GM23338 (cell line): ENCODE measurements at regions not wholly inside any gene's neighbourhood (a gene's known extent, or its start where the extent isn't known, plus 50 kb on each side); places are given as distances from the start of the nearest gene placed in this dataset.

Experiments
- ATAC-seq: fragments of 200-7000 bp; cut with Tn5 transposase; 3 replicates; pipeline ENCODE4 v1.9.1; 2020
- DNase-seq: peaks from one replicate; pipeline ENCODE4 v3.0.0-alpha.2; 2015; ENCODE audit warnings: low spot score
- H2AFZ ChIP-seq: fragments of 200-600 bp; sonication (generic); 2 replicates; pipeline ENCODE4 v1.8.0; 2016; ENCODE audit warnings: antibody characterized with exemption, mild to moderate bottlenecking, moderate library complexity
- H3F3A ChIP-seq: fragments of 200-600 bp; sonication (generic); replicated peaks from 2 replicates; pipeline ENCODE4 v1.8.0; 2017; ENCODE audit warnings: antibody characterized with exemption, mixed run types, low read depth
- H3K27ac ChIP-seq: fragments of 200-600 bp; sonication (generic); 2 replicates; pipeline ENCODE4 v1.6.1; 2016; ENCODE audit warnings: low read depth
- H3K27me3 ChIP-seq: fragments of 200-600 bp; sonication (generic); 2 replicates; pipeline ENCODE4 v1.8.0; 2016; ENCODE audit warnings: mild to moderate bottlenecking, mixed run types, moderate library complexity; ENCODE audit not compliant: insufficient read depth
- H3K36me3 ChIP-seq: fragments of 200-600 bp; sonication (generic); 2 replicates; pipeline ENCODE4 v1.8.0; 2016; ENCODE audit warnings: mild to moderate bottlenecking; ENCODE audit not compliant: insufficient read depth
- H3K4me1 ChIP-seq: fragments of 200-600 bp; sonication (generic); 2 replicates; pipeline ENCODE4 v1.8.0; 2016; ENCODE audit warnings: mild to moderate bottlenecking, moderate library complexity; ENCODE audit not compliant: insufficient read depth
- H3K4me2 ChIP-seq: fragments of 200-600 bp; sonication (generic); 2 replicates; pipeline ENCODE4 v1.7.1; 2017; ENCODE audit warnings: mixed run types
- H3K4me3 ChIP-seq: fragments of 200-600 bp; sonication (generic); 2 replicates; pipeline ENCODE4 v1.6.1; 2016; ENCODE audit warnings: mixed run types
- H3K79me2 ChIP-seq: fragments of 200-600 bp; sonication (generic); replicated peaks from 2 replicates; pipeline ENCODE4 v1.8.0; 2017; ENCODE audit warnings: mild to moderate bottlenecking; ENCODE audit not compliant: insufficient read depth
- H3K9me2 ChIP-seq: fragments of 200-600 bp; sonication (generic); 2 replicates; pipeline ENCODE4 v1.8.0; 2017; ENCODE audit not compliant: insufficient read depth
- H4K20me1 ChIP-seq: fragments of 200-600 bp; sonication (generic); replicated peaks from 2 replicates; pipeline ENCODE4 v1.8.0; 2017; ENCODE audit warnings: mild to moderate bottlenecking; ENCODE audit not compliant: insufficient read depth
- H3K27ac Mint-ChIP-seq: 2 replicates; pipeline ENCODE4 v1.8.0; 2020; ENCODE audit warnings: inconsistent platforms, mild to moderate bottlenecking, moderate library complexity, mixed read lengths
- H3K27me3 Mint-ChIP-seq: 3 replicates; pipeline ENCODE4 v1.8.0; 2022; ENCODE audit warnings: low read depth, mild to moderate bottlenecking, moderate library complexity, mixed read lengths, inconsistent platforms; ENCODE audit not compliant: insufficient read depth, poor library complexity
- H3K36me3 Mint-ChIP-seq: 3 replicates; pipeline ENCODE4 v1.8.0; 2021; ENCODE audit warnings: low read depth, mild to moderate bottlenecking, inconsistent platforms, moderate library complexity, mixed read lengths
- H3K4me1 Mint-ChIP-seq: 3 replicates; pipeline ENCODE4 v1.8.0; 2020; ENCODE audit warnings: mild to moderate bottlenecking, inconsistent platforms, mixed read lengths
- H3K4me3 Mint-ChIP-seq: 3 replicates; pipeline ENCODE4 v1.8.0; 2021; ENCODE audit warnings: moderate library complexity, mild to moderate bottlenecking, inconsistent platforms, mixed read lengths
- H3K9me3 Mint-ChIP-seq: 3 replicates; pipeline ENCODE4 v1.8.0; 2020; ENCODE audit warnings: moderate library complexity, mild to moderate bottlenecking, inconsistent platforms, mixed read lengths
- CTCF ChIP-seq, 2 experiments: fragments of 200-600 bp in 1 of 2; sonication (generic) in 1 of 2; conservative IDR thresholded peaks; 2 replicates each; pipeline versions ENCODE4 v1.5.1 to v1.6.1; 2016 to 2017; ENCODE audit warnings: antibody characterized with exemption in 2 of 2, low read depth in 2 of 2, mild to moderate bottlenecking in 2 of 2, moderate library complexity in 1 of 2
- EZH2phosphoT487 ChIP-seq: fragments of 200-600 bp; sonication (generic); IDR thresholded peaks from one replicate; pipeline ENCODE4 v1.8.1; 2018; ENCODE audit warnings: antibody characterized with exemption; ENCODE audit not compliant: unreplicated experiment
- JUNB ChIP-seq: IDR thresholded peaks from one replicate; pipeline ENCODE4 v1.6.1; 2016; ENCODE audit warnings: antibody characterized with exemption; ENCODE audit not compliant: unreplicated experiment
- NANOG ChIP-seq: IDR thresholded peaks from 2 replicates; pipeline ENCODE4 v1.6.1; 2016; ENCODE audit warnings: antibody characterized with exemption, borderline replicate concordance
- POLR2AphosphoS5 ChIP-seq: IDR thresholded peaks from 2 replicates; pipeline ENCODE4 v1.6.1; 2016; ENCODE audit warnings: antibody characterized with exemption, low read depth
- REST ChIP-seq: IDR thresholded peaks from one replicate; pipeline ENCODE4 v1.6.1; 2018; ENCODE audit warnings: antibody characterized with exemption; ENCODE audit not compliant: unreplicated experiment
- STAT1 ChIP-seq: IDR thresholded peaks from one replicate; pipeline ENCODE4 v1.6.1; 2016; ENCODE audit warnings: antibody characterized with exemption; ENCODE audit not compliant: unreplicated experiment
- ZNF114 ChIP-seq: fragments of 250-450 bp; sonication (Bioruptor Pico); IDR thresholded peaks from 2 replicates; pipeline ENCODE4 v1.5.0; 2020; ENCODE audit warnings: mild to moderate bottlenecking, moderate library complexity
- ZNF331 ChIP-seq: fragments of 250-450 bp; sonication (Bioruptor Pico); IDR thresholded peaks from 2 replicates; pipeline ENCODE4 v1.5.0; 2020; ENCODE audit warnings: low read depth, mild to moderate bottlenecking, moderate library complexity
- TF ChIP-seq, protein P1 (sequence below): fragments of 250-450 bp; sonication (Bioruptor Pico); IDR thresholded peaks from 2 replicates; pipeline ENCODE4 v1.5.0; 2020; ENCODE audit warnings: mild to moderate bottlenecking, moderate library complexity

- TF ChIP-seq CTCF (conservative IDR thresholded peaks at IDR 0.05; ENCODE audit: low read depth in 2 of 2) (no peak), STAT1 (no peak), NANOG (no peak), ZNF114 (CRISPR knock-in tag) (no peak), EZH2phosphoT487 (no peak)
Measured at GRCh38 chr14:28055008-28055407, 711.6 kb upstream of the FOXG1 start (continued).

- H3K27ac Mint-ChIP-seq, result no peak overlapping the region
- Histone ChIP-seq H3K4me1 (no peaks in the 10 kb centered on the region), H3K4me3 (no peak overlapping the region), H3K27ac (no peak overlapping the region), H3F3A (no peaks in the 10 kb centered on the region), H3K9me2 (no peaks in the 10 kb centered on the region), H3K36me3 (no peaks in the 10 kb centered on the region), H3K27me3 (no peaks in the 10 kb centered on the region), H2AFZ (no peak overlapping the region; the same call in 1 of the 2 replicates), H3K79me2 (no peaks in the 10 kb centered on the region), H4K20me1 (no peaks in the 10 kb centered on the region), H3K4me2 (no peak overlapping the region)
- no peak overlapping the region for H3K4me3 Mint-ChIP-seq
- no peaks in the 10 kb centered on the region for H3K27me3 Mint-ChIP-seq
- ATAC-seq, result no peak
- no peaks in the 10 kb centered on the region for H3K9me3 Mint-ChIP-seq
- H3K4me1 Mint-ChIP-seq, result peaks cover 5% of the 10 kb centered on the region; the same call in 2 of the 3 replicates
- H3K36me3 Mint-ChIP-seq, result no peaks in the 10 kb centered on the region
- DNase-seq, result no peak
- no peak for TF ChIP-seq ZNF114 (CRISPR knock-in tag)
- TF ChIP-seq CTCF (conservative IDR thresholded peaks at IDR 0.05; ENCODE audit: low read depth in 2 of 2), result no peak
- TF ChIP-seq, protein P1, sequence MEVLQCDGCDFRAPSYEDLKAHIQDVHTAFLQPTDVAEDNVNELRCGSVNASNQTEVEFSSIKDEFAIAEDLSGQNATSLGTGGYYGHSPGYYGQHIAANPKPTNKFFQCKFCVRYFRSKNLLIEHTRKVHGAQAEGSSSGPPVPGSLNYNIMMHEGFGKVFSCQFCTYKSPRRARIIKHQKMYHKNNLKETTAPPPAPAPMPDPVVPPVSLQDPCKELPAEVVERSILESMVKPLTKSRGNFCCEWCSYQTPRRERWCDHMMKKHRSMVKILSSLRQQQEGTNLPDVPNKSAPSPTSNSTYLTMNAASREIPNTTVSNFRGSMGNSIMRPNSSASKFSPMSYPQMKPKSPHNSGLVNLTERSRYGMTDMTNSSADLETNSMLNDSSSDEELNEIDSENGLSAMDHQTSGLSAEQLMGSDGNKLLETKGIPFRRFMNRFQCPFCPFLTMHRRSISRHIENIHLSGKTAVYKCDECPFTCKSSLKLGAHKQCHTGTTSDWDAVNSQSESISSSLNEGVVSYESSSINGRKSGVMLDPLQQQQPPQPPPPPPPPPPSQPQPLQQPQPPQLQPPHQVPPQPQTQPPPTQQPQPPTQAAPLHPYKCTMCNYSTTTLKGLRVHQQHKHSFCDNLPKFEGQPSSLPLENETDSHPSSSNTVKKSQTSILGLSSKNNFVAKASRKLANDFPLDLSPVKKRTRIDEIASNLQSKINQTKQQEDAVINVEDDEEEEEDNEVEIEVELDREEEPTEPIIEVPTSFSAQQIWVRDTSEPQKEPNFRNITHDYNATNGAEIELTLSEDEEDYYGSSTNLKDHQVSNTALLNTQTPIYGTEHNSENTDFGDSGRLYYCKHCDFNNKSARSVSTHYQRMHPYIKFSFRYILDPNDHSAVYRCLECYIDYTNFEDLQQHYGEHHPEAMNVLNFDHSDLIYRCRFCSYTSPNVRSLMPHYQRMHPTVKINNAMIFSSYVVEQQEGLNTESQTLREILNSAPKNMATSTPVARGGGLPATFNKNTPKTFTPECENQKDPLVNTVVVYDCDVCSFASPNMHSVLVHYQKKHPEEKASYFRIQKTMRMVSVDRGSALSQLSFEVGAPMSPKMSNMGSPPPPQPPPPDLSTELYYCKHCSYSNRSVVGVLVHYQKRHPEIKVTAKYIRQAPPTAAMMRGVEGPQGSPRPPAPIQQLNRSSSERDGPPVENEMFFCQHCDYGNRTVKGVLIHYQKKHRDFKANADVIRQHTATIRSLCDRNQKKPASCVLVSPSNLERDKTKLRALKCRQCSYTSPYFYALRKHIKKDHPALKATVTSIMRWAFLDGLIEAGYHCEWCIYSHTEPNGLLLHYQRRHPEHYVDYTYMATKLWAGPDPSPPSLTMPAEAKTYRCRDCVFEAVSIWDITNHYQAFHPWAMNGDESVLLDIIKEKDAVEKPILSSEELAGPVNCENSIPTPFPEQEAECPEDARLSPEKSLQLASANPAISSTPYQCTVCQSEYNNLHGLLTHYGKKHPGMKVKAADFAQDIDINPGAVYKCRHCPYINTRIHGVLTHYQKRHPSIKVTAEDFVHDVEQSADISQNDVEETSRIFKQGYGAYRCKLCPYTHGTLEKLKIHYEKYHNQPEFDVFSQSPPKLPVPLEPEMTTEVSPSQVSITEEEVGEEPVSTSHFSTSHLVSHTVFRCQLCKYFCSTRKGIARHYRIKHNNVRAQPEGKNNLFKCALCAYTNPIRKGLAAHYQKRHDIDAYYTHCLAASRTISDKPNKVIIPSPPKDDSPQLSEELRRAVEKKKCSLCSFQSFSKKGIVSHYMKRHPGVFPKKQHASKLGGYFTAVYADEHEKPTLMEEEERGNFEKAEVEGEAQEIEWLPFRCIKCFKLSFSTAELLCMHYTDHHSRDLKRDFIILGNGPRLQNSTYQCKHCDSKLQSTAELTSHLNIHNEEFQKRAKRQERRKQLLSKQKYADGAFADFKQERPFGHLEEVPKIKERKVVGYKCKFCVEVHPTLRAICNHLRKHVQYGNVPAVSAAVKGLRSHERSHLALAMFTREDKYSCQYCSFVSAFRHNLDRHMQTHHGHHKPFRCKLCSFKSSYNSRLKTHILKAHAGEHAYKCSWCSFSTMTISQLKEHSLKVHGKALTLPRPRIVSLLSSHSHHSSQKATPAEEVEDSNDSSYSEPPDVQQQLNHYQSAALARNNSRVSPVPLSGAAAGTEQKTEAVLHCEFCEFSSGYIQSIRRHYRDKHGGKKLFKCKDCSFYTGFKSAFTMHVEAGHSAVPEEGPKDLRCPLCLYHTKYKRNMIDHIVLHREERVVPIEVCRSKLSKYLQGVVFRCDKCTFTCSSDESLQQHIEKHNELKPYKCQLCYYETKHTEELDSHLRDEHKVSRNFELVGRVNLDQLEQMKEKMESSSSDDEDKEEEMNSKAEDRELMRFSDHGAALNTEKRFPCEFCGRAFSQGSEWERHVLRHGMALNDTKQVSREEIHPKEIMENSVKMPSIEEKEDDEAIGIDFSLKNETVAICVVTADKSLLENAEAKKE (CRISPR knock-in tag), result no peak
- no peak for TF ChIP-seq JUNB
- no peak for TF ChIP-seq POLR2AphosphoS5
- no peak for TF ChIP-seq REST
- TF ChIP-seq ZNF331, result no peak
Measured at GRCh38 chr14:28057359-28058296, 709.0 kb upstream of the FOXG1 start.
